ENCODE measurements at regions not wholly inside any gene's neighbourhood (a gene's known extent, or its start where the extent isn't known, plus 50 kb on each side); places are given as distances from the start of the nearest gene placed in this dataset.
"Not testable (repeated sequence)": the region's sequence is repeated elsewhere in the genome, so short reads cannot be mapped to it uniquely, and the experiment has no call there.

DNA sequence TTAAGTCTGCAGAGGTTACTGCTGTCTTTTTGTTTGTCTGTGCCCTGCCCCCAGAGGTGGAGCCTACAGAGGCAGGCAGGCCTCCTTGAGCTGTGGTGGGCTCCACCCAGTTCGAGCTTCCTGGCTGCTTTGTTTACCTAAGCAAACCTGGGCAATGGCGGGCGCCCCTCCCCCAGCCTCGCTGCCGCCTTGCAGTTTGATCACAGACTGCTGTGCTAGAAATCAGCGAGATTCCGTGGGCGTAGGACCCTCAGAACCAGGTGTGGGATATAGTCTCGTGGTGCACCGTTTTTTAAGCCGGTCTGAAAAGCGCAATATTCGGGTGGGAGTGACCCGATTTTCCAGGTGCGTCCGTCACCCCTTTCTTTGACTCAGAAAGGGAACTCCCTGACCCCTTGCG is 2146.3 kb upstream of the WWC1 start:
- not testable (repeated sequence) for TF ChIP-seq POLR2A (IDR thresholded peaks at IDR 0.05; ENCODE audit: low read length); GATA1 (IDR thresholded peaks at IDR 0.05; ENCODE audit: low read depth, low read length)
